ENCODE measurements at regions not wholly inside any gene's neighbourhood (a gene's known extent, or its start where the extent isn't known, plus 50 kb on each side); places are given as distances from the start of the nearest gene placed in this dataset.

DNA sequence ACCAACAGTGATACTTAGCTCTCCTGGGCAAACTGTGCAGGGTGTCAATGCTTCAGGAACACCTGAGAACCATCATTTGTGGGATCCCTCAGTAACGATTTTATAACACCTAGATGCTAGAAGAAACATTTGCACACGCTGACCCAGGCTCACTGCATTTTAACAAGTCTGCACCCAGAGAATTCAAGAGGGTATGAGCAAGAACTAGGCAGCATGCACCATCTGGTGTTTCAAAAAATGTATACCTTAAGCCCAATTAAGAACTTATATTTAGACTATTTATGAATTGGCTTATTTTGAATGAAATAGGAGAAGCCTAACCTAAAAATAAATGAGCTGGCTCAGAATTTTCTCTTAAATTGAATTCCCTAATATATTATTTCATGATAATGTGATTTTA is 400.5 kb downstream of the GPATCH2 start:
- TF ChIP-seq POLR2A (IDR thresholded peaks at IDR 0.05; ENCODE audit: low read depth, low read length) (no peak), POLR2AphosphoS5 (IDR thresholded peaks at IDR 0.05; ENCODE audit: low read depth, low read length) (no peak)

Data from GM12892 (cell line).